Smooth muscle cell (in vitro differentiated cells): ENCODE measurements at regions not wholly inside any gene's neighbourhood (a gene's known extent, or its start where the extent isn't known, plus 50 kb on each side); places are given as distances from the start of the nearest gene placed in this dataset.

Source experiments
- DNase-seq: peaks from one replicate; lab custom pipeline; 2025; ENCODE audit not compliant: unreplicated experiment; lab: John Stamatoyannopoulos, UW
- H2AFZ ChIP-seq: fragments of 200-600 bp; sonication (generic); 2 replicates; pipeline ENCODE4 v1.6.0; 2016; ENCODE audit warnings: antibody characterized with exemption, low read depth, mild to moderate bottlenecking
- H3F3A ChIP-seq: fragments of 200-600 bp; sonication (generic); 2 replicates; pipeline ENCODE4 v1.6.0; 2017; ENCODE audit warnings: antibody characterized with exemption, low read depth
- H3K27ac ChIP-seq: fragments of 200-600 bp; sonication (generic); 2 replicates; pipeline ENCODE4 v1.5.1; 2016; ENCODE audit warnings: low read depth, mild to moderate bottlenecking
- H3K27me3 ChIP-seq: fragments of 200-600 bp; sonication (generic); 2 replicates; pipeline ENCODE4 v1.6.1; 2016; ENCODE audit warnings: low read depth, mild to moderate bottlenecking
- H3K36me3 ChIP-seq: fragments of 200-600 bp; sonication (generic); 2 replicates; pipeline ENCODE4 v1.5.1; 2016; ENCODE audit warnings: low read depth
- H3K4me1 ChIP-seq: fragments of 200-600 bp; sonication (generic); 2 replicates; pipeline ENCODE4 v1.5.1; 2016; ENCODE audit warnings: low read depth
- H3K4me2 ChIP-seq: fragments of 200-600 bp; sonication (generic); 2 replicates; pipeline ENCODE4 v1.6.0; 2016; ENCODE audit warnings: mild to moderate bottlenecking
- H3K4me3 ChIP-seq: fragments of 200-600 bp; sonication (generic); 2 replicates; pipeline ENCODE4 v1.5.1; 2016; ENCODE audit warnings: mild to moderate bottlenecking
- H3K79me2 ChIP-seq: fragments of 200-600 bp; sonication (generic); 2 replicates; pipeline ENCODE4 v1.6.0; 2016; ENCODE audit warnings: low read depth, mild to moderate bottlenecking
- H3K9ac ChIP-seq: fragments of 200-600 bp; sonication (generic); 2 replicates; pipeline ENCODE4 v1.6.0; 2016; ENCODE audit warnings: low read depth
- H3K9me3 ChIP-seq: fragments of 200-600 bp; sonication (generic); replicated peaks from 2 replicates; pipeline ENCODE4 v1.5.1; 2016; ENCODE audit warnings: low read depth
- H4K20me1 ChIP-seq: fragments of 200-600 bp; sonication (generic); 2 replicates; pipeline ENCODE4 v1.6.0; 2016; ENCODE audit warnings: low read depth
- CTCF ChIP-seq: fragments of 200-600 bp; sonication (generic); IDR thresholded peaks from 2 replicates; pipeline ENCODE4 v1.5.1; 2017; ENCODE audit warnings: borderline replicate concordance, mild to moderate bottlenecking, antibody characterized with exemption; ENCODE audit not compliant: insufficient read depth, poor library complexity, severe bottlenecking
- WGBS: methylation state at CpG from one replicate; pipeline ENCODE4 v1.1.7; 2016; ENCODE audit warnings: low lambda C conversion rate; 5-methylcytosine and 5-hydroxymethylcytosine counted together

- Histone ChIP-seq H3F3A (no peaks in the 10 kb centered on the region), H3K9ac (no peak overlapping the region), H3K36me3 (no peaks in the 10 kb centered on the region), H3K4me3 (no peak overlapping the region), H3K27me3 (no peaks in the 10 kb centered on the region), H3K9me3 (no peaks in the 10 kb centered on the region), H2AFZ (no peak overlapping the region), H3K4me2 (no peak overlapping the region), H3K27ac (no peak overlapping the region), H4K20me1 (no peaks in the 10 kb centered on the region), H3K4me1 (no peaks in the 10 kb centered on the region), H3K79me2 (no peaks in the 10 kb centered on the region)
- DNase-seq: no peak
- 89% methylated on average over 3 of the region's 3 CpGs for WGBS
- no peak for TF ChIP-seq CTCF
Measured at GRCh38 chr4:43918377-43918776, 530.2 kb downstream of the KCTD8 start.

- WGBS: 84% methylated on average over 2 of the region's 2 CpGs
- Histone ChIP-seq H2AFZ (no peak overlapping the region), H3K9me3 (no peaks in the 10 kb centered on the region), H3K36me3 (no peaks in the 10 kb centered on the region), H3K79me2 (no peaks in the 10 kb centered on the region), H3K4me1 (no peaks in the 10 kb centered on the region), H4K20me1 (no peaks in the 10 kb centered on the region), H3F3A (no peaks in the 10 kb centered on the region), H3K4me2 (no peak overlapping the region), H3K27me3 (no peaks in the 10 kb centered on the region), H3K9ac (no peak overlapping the region), H3K4me3 (no peak overlapping the region), H3K27ac (no peak overlapping the region)
- TF ChIP-seq CTCF: no peak
- DNase-seq: no peak
Measured at GRCh38 chr4:43932448-43932847, 516.2 kb downstream of the KCTD8 start.

- DNase-seq: no peak
- Histone ChIP-seq H3K4me2 (no peak overlapping the region), H3K79me2 (no peaks in the 10 kb centered on the region), H3K9me3 (no peaks in the 10 kb centered on the region), H3K27ac (no peak overlapping the region), H4K20me1 (no peaks in the 10 kb centered on the region), H3K27me3 (no peaks in the 10 kb centered on the region), H3F3A (no peaks in the 10 kb centered on the region), H3K4me3 (no peak overlapping the region), H2AFZ (no peak overlapping the region), H3K4me1 (no peaks in the 10 kb centered on the region), H3K9ac (no peak overlapping the region), H3K36me3 (no peaks in the 10 kb centered on the region)
- 79% methylated on average over 1 of the region's 1 CpG for WGBS
- no peak for TF ChIP-seq CTCF
Measured at GRCh38 chr4:43943998-43944397, 504.6 kb downstream of the KCTD8 start.

GRCh38 chr4:43959976-43960375 lies 488.6 kb downstream of the KCTD8 start:
- H2AFZ ChIP-seq: no peak overlapping the region
- H3K27ac ChIP-seq: no peak overlapping the region
- H3K9ac ChIP-seq: no peak overlapping the region
- no peaks in the 10 kb centered on the region for H4K20me1 ChIP-seq
- H3K4me1 ChIP-seq: no peaks in the 10 kb centered on the region
- H3K4me3 ChIP-seq: no peak overlapping the region
- H3K36me3 ChIP-seq: no peaks in the 10 kb centered on the region
- no peak for DNase-seq
- no peak for TF ChIP-seq CTCF
- WGBS: 96% methylated on average over 1 of the region's 1 CpG
- no peaks in the 10 kb centered on the region for H3K9me3 ChIP-seq
- H3F3A ChIP-seq: no peaks in the 10 kb centered on the region
- no peaks in the 10 kb centered on the region for H3K27me3 ChIP-seq
- H3K4me2 ChIP-seq: no peak overlapping the region
- H3K79me2 ChIP-seq: no peaks in the 10 kb centered on the region
